ENCODE measurements at regions not wholly inside any gene's neighbourhood (a gene's known extent, or its start where the extent isn't known, plus 50 kb on each side); places are given as distances from the start of the nearest gene placed in this dataset.

- no peaks in the 10 kb centered on the region for H3F3A ChIP-seq (ENCODE audit: insufficient read depth)
- H3K9ac ChIP-seq (ENCODE audit: low read length) = no peak overlapping the region
- no peaks in the 10 kb centered on the region for H4K20me1 ChIP-seq (ENCODE audit: low read depth, low read length)
- H3K27me3 ChIP-seq (ENCODE audit: low read length) = no peaks in the 10 kb centered on the region
- no peak overlapping the region for H3K27ac ChIP-seq (ENCODE audit: low read depth, low read length)
- no peak overlapping the region for H3K4me3 ChIP-seq (ENCODE audit: insufficient read depth, low read length, poor library complexity, severe bottlenecking)
- TF ChIP-seq EZH2phosphoT487 (conservative IDR thresholded peaks at IDR 0.05; ENCODE audit: low read length) (no peak), CTCF (IDR thresholded peaks at IDR 0.05; ENCODE audit: insufficient read depth, low read length, poor library complexity, severe bottlenecking) (no peak)
- peak overlapping the region; percentile 30 for H3K4me2 ChIP-seq (ENCODE audit: low read depth, low read length, poor library complexity, severe bottlenecking)
- no peaks in the 10 kb centered on the region for H3K79me2 ChIP-seq (ENCODE audit: insufficient read depth, low read length)
- H2AFZ ChIP-seq (ENCODE audit: low read depth, low read length, severe bottlenecking) = peak overlapping the region; percentile 70
- H3K36me3 ChIP-seq (ENCODE audit: low read length) = no peaks in the 10 kb centered on the region
- no peaks in the 10 kb centered on the region for H3K9me3 ChIP-seq (ENCODE audit: insufficient read depth, low read length)
- no peaks in the 10 kb centered on the region for H3K9me2 ChIP-seq (replicated peaks; ENCODE audit: insufficient read depth, low read length)
Measured at GRCh38 chr13:68745502-68745901, 1362.1 kb upstream of the ATXN8OS start.

DNA sequence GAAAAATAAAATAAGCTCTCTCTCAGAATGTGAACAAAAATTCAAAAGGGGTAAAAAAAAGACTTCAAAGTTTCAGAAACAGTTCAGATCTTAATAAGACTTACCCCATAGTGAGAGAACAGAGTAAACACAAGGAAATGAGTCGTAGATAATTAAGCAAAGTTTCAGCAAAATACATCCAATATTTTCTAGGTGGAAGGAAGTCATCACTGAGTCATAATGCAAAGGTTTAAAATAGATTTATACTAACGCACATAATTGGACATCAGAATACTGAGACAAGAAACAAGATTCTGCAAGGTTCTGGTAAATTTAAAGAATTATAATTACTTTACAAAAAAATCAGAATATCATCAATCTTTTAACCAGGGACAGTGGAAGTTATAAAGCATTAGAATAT, 1370.7 kb upstream of the ATXN8OS start:
- Histone ChIP-seq H3K9ac (ENCODE audit: low read length) (no peak overlapping the region), H3K27me3 (ENCODE audit: low read length) (no peaks in the 10 kb centered on the region), H3K79me2 (ENCODE audit: insufficient read depth, low read length) (no peaks in the 10 kb centered on the region), H3K4me3 (ENCODE audit: insufficient read depth, low read length, poor library complexity, severe bottlenecking) (no peak overlapping the region), H4K20me1 (ENCODE audit: low read depth, low read length) (no peaks in the 10 kb centered on the region), H3K36me3 (ENCODE audit: low read length) (no peaks in the 10 kb centered on the region), H3K27ac (ENCODE audit: low read depth, low read length) (no peak overlapping the region), H2AFZ (ENCODE audit: low read depth, low read length, severe bottlenecking) (peak overlapping the region; percentile 43), H3K9me3 (ENCODE audit: insufficient read depth, low read length) (no peaks in the 10 kb centered on the region), H3K4me2 (ENCODE audit: low read depth, low read length, poor library complexity, severe bottlenecking) (no peak overlapping the region), H3F3A (ENCODE audit: insufficient read depth) (no peaks in the 10 kb centered on the region), H3K9me2 (replicated peaks; ENCODE audit: insufficient read depth, low read length) (no peaks in the 10 kb centered on the region)
- TF ChIP-seq EZH2phosphoT487 (conservative IDR thresholded peaks at IDR 0.05; ENCODE audit: low read length) = no peak
- TF ChIP-seq CTCF (IDR thresholded peaks at IDR 0.05; ENCODE audit: insufficient read depth, low read length, poor library complexity, severe bottlenecking) = no peak

- peak overlapping the region; percentile 31 for H2AFZ ChIP-seq (ENCODE audit: low read depth, low read length, severe bottlenecking)
- TF ChIP-seq EZH2phosphoT487 (conservative IDR thresholded peaks at IDR 0.05; ENCODE audit: low read length) = no peak
- no peak for TF ChIP-seq CTCF (IDR thresholded peaks at IDR 0.05; ENCODE audit: insufficient read depth, low read length, poor library complexity, severe bottlenecking)
- H3K36me3 ChIP-seq (ENCODE audit: low read length) = no peaks in the 10 kb centered on the region
- H3K4me2 ChIP-seq (ENCODE audit: low read depth, low read length, poor library complexity, severe bottlenecking) = no peak overlapping the region
- H3F3A ChIP-seq (ENCODE audit: insufficient read depth) = no peaks in the 10 kb centered on the region
- no peaks in the 10 kb centered on the region for H3K79me2 ChIP-seq (ENCODE audit: insufficient read depth, low read length)
- no peaks in the 10 kb centered on the region for H3K9me2 ChIP-seq (replicated peaks; ENCODE audit: insufficient read depth, low read length)
- no peak overlapping the region for H3K27ac ChIP-seq (ENCODE audit: low read depth, low read length)
- H3K9me3 ChIP-seq (ENCODE audit: insufficient read depth, low read length) = no peaks in the 10 kb centered on the region
- no peak overlapping the region for H3K9ac ChIP-seq (ENCODE audit: low read length)
- no peaks in the 10 kb centered on the region for H3K27me3 ChIP-seq (ENCODE audit: low read length)
- no peaks in the 10 kb centered on the region for H4K20me1 ChIP-seq (ENCODE audit: low read depth, low read length)
- H3K4me3 ChIP-seq (ENCODE audit: insufficient read depth, low read length, poor library complexity, severe bottlenecking) = no peak overlapping the region
Measured at GRCh38 chr13:68727798-68728197, 1379.8 kb upstream of the ATXN8OS start.
